ENCODE measurements at regions not wholly inside any gene's neighbourhood (a gene's known extent, or its start where the extent isn't known, plus 50 kb on each side); places are given as distances from the start of the nearest gene placed in this dataset.

- DNase-seq, result no peak
- Histone ChIP-seq H3K27me3 (no peaks in the 10 kb centered on the region), H3K36me3 (no peaks in the 10 kb centered on the region), H3K4me1 (no peaks in the 10 kb centered on the region), H3K4me3 (ENCODE audit: low read depth, low read length) (no peak overlapping the region), H3K9me3 (no peaks in the 10 kb centered on the region)
- TF ChIP-seq CTCF (IDR thresholded peaks at IDR 0.05; ENCODE audit: low read depth, low read length), result no peak
These were observed 270.2 kb downstream of the ELAVL2 start for GRCh38 chr9:23555851-23556250.

GRCh38 chr9:23556459-23556858 lies 269.6 kb downstream of the ELAVL2 start:
- Histone ChIP-seq H3K36me3 (no peaks in the 10 kb centered on the region), H3K4me1 (no peaks in the 10 kb centered on the region), H3K27me3 (no peaks in the 10 kb centered on the region), H3K4me3 (ENCODE audit: low read depth, low read length) (no peak overlapping the region), H3K9me3 (no peaks in the 10 kb centered on the region)
- no peak for DNase-seq
- no peak for TF ChIP-seq CTCF (IDR thresholded peaks at IDR 0.05; ENCODE audit: low read depth, low read length)

GRCh38 chr9:23557689-23558088 lies 268.4 kb downstream of the ELAVL2 start:
- no peak for DNase-seq
- Histone ChIP-seq H3K9me3 (no peaks in the 10 kb centered on the region), H3K4me3 (ENCODE audit: low read depth, low read length) (no peak overlapping the region), H3K4me1 (no peaks in the 10 kb centered on the region), H3K27me3 (no peaks in the 10 kb centered on the region), H3K36me3 (no peaks in the 10 kb centered on the region)
- TF ChIP-seq CTCF (IDR thresholded peaks at IDR 0.05; ENCODE audit: low read depth, low read length), result no peak

GRCh38 chr9:23559522-23559921 lies 266.5 kb downstream of the ELAVL2 start:
- DNase-seq, result no peak
- no peak for TF ChIP-seq CTCF (IDR thresholded peaks at IDR 0.05; ENCODE audit: low read depth, low read length)
- no peak overlapping the region for H3K4me3 ChIP-seq (ENCODE audit: low read depth, low read length)

GRCh38 chr9:23563517-23563916 lies 262.5 kb downstream of the ELAVL2 start:
- no peaks in the 10 kb centered on the region for H3K36me3 ChIP-seq
- TF ChIP-seq CTCF (IDR thresholded peaks at IDR 0.05; ENCODE audit: low read depth, low read length), result no peak
- DNase-seq, result no peak

More at GRCh38 chr9:23559522-23559921, 266.5 kb downstream of the ELAVL2 start:
- Histone ChIP-seq H3K27me3 (no peaks in the 10 kb centered on the region), H3K4me1 (no peaks in the 10 kb centered on the region), H3K36me3 (no peaks in the 10 kb centered on the region), H3K9me3 (no peaks in the 10 kb centered on the region)

GRCh38 chr9:23567516-23568165 lies 258.4 kb downstream of the ELAVL2 start:
- no peaks in the 10 kb centered on the region for H3K4me1 ChIP-seq
- no peaks in the 10 kb centered on the region for H3K27me3 ChIP-seq
- H3K9me3 ChIP-seq, result no peaks in the 10 kb centered on the region; the same call in 1 of the 2 replicates
- no peak for TF ChIP-seq CTCF (IDR thresholded peaks at IDR 0.05; ENCODE audit: low read depth, low read length)
- DNase-seq, result no peak
- no peaks in the 10 kb centered on the region for H3K36me3 ChIP-seq
- H3K4me3 ChIP-seq (ENCODE audit: low read depth, low read length), result no peak overlapping the region

More at GRCh38 chr9:23563517-23563916, 262.5 kb downstream of the ELAVL2 start:
- no peaks in the 10 kb centered on the region for H3K27me3 ChIP-seq
- no peak overlapping the region for H3K4me3 ChIP-seq (ENCODE audit: low read depth, low read length)
- H3K9me3 ChIP-seq, result no peaks in the 10 kb centered on the region
- no peaks in the 10 kb centered on the region for H3K4me1 ChIP-seq
